MCF 10A (cell line): ENCODE measurements at regions not wholly inside any gene's neighbourhood (a gene's known extent, or its start where the extent isn't known, plus 50 kb on each side); places are given as distances from the start of the nearest gene placed in this dataset.

Source experiments
- BruUV-seq: library from RNA; stranded (reverse); fragments of 400-500 nt; replicated peaks from 2 replicates; lab custom pipeline; 2021; lab: Mats Ljungman, UMichigan
- CTCF ChIA-PET: fragments of 300-600 bp; sonication (Branson Sonifier 250); formaldehyde crosslinking; extraction: SDS; loops from one replicate; lab custom pipeline; 2021; ENCODE audit warnings: antibody characterized with exemption, inconsistent platforms; lab: Yijun Ruan, JAX
- POLR2A ChIA-PET: fragments of 300-600, 350-650 bp; sonication (Branson Sonifier 250); formaldehyde crosslinking; extraction: SDS; loops from one replicate; lab custom pipeline; 2020; ENCODE audit warnings: antibody characterized with exemption, inconsistent platforms; lab: Yijun Ruan, JAX
- DNase-seq: peaks from one replicate; pipeline ENCODE4 v3.0.0-alpha.2; 2018; ENCODE audit not compliant: unreplicated experiment
- H3K27ac Mint-ChIP-seq: one replicate; pipeline ENCODE4 v1.8.0; 2022; ENCODE audit warnings: mild to moderate bottlenecking, low read depth, mixed read lengths; ENCODE audit not compliant: unreplicated experiment
- H3K27me3 Mint-ChIP-seq: one replicate; pipeline ENCODE4 v1.8.0; 2022; ENCODE audit warnings: mixed read lengths; ENCODE audit not compliant: insufficient read depth, unreplicated experiment
- H3K36me3 Mint-ChIP-seq: one replicate; pipeline ENCODE4 v1.8.0; 2022; ENCODE audit warnings: mild to moderate bottlenecking, moderate library complexity, mixed read lengths; ENCODE audit not compliant: insufficient read depth, unreplicated experiment
- H3K4me1 Mint-ChIP-seq: one replicate; pipeline ENCODE4 v1.8.0; 2022; ENCODE audit warnings: mixed read lengths; ENCODE audit not compliant: insufficient read depth, unreplicated experiment
- H3K4me3 Mint-ChIP-seq: one replicate; pipeline ENCODE4 v1.8.0; 2022; ENCODE audit warnings: mild to moderate bottlenecking, moderate library complexity, mixed read lengths; ENCODE audit not compliant: unreplicated experiment
- H3K9me3 Mint-ChIP-seq: one replicate; pipeline ENCODE4 v1.8.0; 2022; ENCODE audit warnings: mixed read lengths; ENCODE audit not compliant: unreplicated experiment
- intact Hi-C: fragments of 100-400 bp; cut with micrococcal nuclease; formaldehyde crosslinking; loops from 2 replicates; pipeline ENCODE4 v1.14.1; 2022
- TF ChIP-seq, protein P1 (sequence below): fragments of 200-600 bp; IDR thresholded peaks from one replicate; pipeline ENCODE4 v1.8.0; 2022; ENCODE audit warnings: antibody characterized with exemption, mild to moderate bottlenecking; ENCODE audit not compliant: unreplicated experiment

DNA sequence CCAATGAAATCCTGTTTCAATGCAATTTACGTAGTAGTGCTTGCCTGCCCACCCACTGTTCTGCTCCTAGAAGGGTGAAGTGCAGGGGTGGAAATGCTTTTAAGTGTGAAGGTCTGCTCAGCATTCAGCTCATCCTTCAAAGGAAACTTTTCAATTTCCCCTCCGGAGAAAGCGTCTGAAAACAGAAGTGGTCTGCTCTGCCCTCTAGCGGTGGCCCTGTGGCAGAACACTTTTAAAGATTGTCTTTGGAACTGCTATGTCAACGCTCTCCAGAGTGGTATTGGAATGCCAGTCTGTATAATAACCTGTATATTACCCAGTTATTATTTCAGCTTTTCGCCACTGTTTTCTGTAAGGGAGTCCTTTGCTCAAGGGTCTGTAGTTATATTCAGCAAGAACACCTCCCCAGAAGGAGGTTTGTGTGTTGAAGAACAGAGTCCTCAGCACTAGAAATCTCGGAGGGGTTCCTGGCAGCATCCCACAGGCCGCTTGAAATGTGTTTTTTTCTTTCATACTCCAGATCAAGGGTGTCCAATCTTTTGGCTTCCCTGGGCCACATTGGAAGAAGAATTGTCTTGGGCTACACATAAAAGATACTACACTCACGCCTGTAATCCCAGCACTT lies 63.1 kb upstream of the KLHL31 start:
- DNase-seq, result peak; percentile 52
- no peaks in the 10 kb centered on the region for H3K27me3 Mint-ChIP-seq
- H3K4me3 Mint-ChIP-seq, result no peak overlapping the region
- H3K9me3 Mint-ChIP-seq, result no peaks in the 10 kb centered on the region
- H3K36me3 Mint-ChIP-seq, result no peaks in the 10 kb centered on the region
- POLR2A ChIA-PET, result interaction anchor here (0.6 to 6.6 kb wide), 5 partner anchors 13 to 79 kb away, joined by 3 to 55 read pairs (median 3); partner anchors contain the start of gene LRRC1
- intact Hi-C loops, result loop anchor here (5.0 kb wide), 3 partner anchors 76 to 556 kb away; partner anchors contain the start of gene GCLC
- TF ChIP-seq, protein P1, sequence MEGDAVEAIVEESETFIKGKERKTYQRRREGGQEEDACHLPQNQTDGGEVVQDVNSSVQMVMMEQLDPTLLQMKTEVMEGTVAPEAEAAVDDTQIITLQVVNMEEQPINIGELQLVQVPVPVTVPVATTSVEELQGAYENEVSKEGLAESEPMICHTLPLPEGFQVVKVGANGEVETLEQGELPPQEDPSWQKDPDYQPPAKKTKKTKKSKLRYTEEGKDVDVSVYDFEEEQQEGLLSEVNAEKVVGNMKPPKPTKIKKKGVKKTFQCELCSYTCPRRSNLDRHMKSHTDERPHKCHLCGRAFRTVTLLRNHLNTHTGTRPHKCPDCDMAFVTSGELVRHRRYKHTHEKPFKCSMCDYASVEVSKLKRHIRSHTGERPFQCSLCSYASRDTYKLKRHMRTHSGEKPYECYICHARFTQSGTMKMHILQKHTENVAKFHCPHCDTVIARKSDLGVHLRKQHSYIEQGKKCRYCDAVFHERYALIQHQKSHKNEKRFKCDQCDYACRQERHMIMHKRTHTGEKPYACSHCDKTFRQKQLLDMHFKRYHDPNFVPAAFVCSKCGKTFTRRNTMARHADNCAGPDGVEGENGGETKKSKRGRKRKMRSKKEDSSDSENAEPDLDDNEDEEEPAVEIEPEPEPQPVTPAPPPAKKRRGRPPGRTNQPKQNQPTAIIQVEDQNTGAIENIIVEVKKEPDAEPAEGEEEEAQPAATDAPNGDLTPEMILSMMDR, result peak; percentile 42
- CTCF ChIA-PET, result interaction anchor here (0.5 to 15.0 kb wide), 37 partner anchors 10 to 1119 kb away, joined by 3 to 197 read pairs (median 5); partner anchors contain the start of gene LRRC1
- BruUV-seq, result no TSS peak
- H3K27ac Mint-ChIP-seq, result no peak overlapping the region
- H3K4me1 Mint-ChIP-seq, result peaks cover 18% of the 10 kb centered on the region

DNA sequence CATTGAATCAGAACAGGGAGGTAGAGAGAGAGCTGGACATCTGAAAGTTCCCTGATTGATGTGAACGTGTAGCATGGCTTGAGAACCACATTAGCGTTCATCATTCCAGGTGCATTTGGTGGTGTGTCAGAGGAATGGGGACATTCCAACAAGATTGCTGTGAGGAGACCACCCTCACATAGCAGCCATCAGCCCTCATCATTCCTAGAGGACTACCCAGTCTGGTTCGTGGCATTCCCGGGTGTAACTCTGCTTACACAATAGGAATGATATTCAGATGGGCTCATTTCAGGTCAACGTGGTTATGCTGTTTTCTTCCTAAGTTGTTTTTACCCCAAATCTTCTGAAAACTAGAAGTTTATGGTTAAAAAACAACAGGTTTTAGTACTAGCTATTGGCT lies 62.2 kb upstream of the KLHL31 start:
- intact Hi-C loops, result loop anchor here (5.0 kb wide), 3 partner anchors 75 to 555 kb away; partner anchors contain the start of gene GCLC
- Mint-ChIP-seq H3K36me3 (no peaks in the 10 kb centered on the region), H3K9me3 (no peaks in the 10 kb centered on the region), H3K27me3 (no peaks in the 10 kb centered on the region), H3K4me3 (no peak overlapping the region), H3K27ac (no peak overlapping the region), H3K4me1 (peaks cover 18% of the 10 kb centered on the region)
- no TSS peak for BruUV-seq
- TF ChIP-seq, protein P1, result no peak
- DNase-seq, result no peak
- CTCF ChIA-PET, result interaction anchor here (0.7 to 15.0 kb wide), 27 partner anchors 9 to 559 kb away, joined by 3 to 197 read pairs (median 5); partner anchors contain the start of gene LRRC1
- POLR2A ChIA-PET, result interaction anchor here (0.6 to 6.6 kb wide), 7 partner anchors 25 to 242 kb away, joined by 3 to 55 read pairs (median 3); partner anchors contain the start of gene LRRC1

DNA sequence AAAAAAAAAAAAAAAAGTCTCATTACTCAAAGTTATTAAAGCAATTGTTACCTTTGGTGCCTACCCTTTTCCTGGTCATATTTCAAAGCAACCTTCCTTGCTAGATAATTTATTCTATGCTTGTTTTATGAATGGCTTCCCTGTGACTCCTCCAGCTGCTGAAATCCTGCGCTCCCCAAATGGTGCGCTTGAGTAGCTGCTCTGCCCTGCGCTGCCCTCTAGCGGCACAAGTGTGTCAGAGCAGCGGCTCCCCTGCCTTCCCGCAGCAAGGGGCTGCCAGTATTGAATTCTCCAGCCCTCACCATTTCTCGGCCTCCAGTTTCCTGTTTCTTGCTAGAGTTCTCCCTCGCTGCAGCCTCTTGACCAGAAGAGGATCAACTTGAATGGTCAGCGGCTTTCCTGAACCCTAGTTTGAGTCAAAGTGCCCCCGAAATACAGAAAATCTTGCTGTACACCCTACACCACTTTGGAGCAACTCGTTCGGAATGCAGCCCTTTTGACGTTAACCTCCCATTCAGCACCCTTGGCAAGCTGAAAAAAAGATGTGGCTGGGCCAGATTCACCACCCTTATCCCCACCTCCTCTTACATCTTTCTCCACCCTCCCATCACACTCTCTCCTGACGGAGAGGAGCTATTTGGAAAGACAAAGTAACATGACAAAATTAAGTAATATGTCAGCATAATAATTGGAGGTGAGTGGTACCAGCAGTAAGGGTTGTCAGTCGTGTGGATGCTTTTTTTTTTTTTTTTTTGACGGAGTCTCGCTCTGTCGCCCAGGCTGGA lies 60.4 kb upstream of the KLHL31 start:
- peaks cover 3% of the 10 kb centered on the region for H3K36me3 Mint-ChIP-seq
- H3K9me3 Mint-ChIP-seq, result no peaks in the 10 kb centered on the region
- DNase-seq, result peak; percentile 75
- POLR2A ChIA-PET, result interaction anchor here (0.6 to 2.5 kb wide), 6 partner anchors 9 to 1493 kb away, joined by 3 to 23 read pairs (median 4); partner anchors contain the start of gene LRRC1
- no peaks in the 10 kb centered on the region for H3K27me3 Mint-ChIP-seq
- BruUV-seq, result no TSS peak
- no peak overlapping the region for H3K27ac Mint-ChIP-seq
- CTCF ChIA-PET, result interaction anchor here (0.5 to 15.0 kb wide), 51 partner anchors 7 to 1909 kb away, joined by 3 to 197 read pairs (median 3); partner anchors contain the start of gene LRRC1
- intact Hi-C loops, result loop anchor here (1.0 to 5.0 kb wide), 4 partner anchors 74 to 554 kb away; partner anchors contain the start of gene GCLC
- peaks cover 16% of the 10 kb centered on the region for H3K4me1 Mint-ChIP-seq
- no peak overlapping the region for H3K4me3 Mint-ChIP-seq
- TF ChIP-seq, protein P1, result peak; percentile 93
